Uterus (tissue), 2 donors: ENCODE measurements at regions not wholly inside any gene's neighbourhood (a gene's known extent, or its start where the extent isn't known, plus 50 kb on each side); places are given as distances from the start of the nearest gene placed in this dataset.

Experiments used
- CTCF ChIP-seq, 4 experiments: fragments of 200-600 bp in 2 of 4; fragments of 450-650 bp in 2 of 4; sonication (generic) in 2 of 4; IDR thresholded peaks; one replicate each; pipeline ENCODE4 v1.5.1; 2016 to 2019; ENCODE audit warnings: antibody characterized with exemption in 4 of 4, mild to moderate bottlenecking in 2 of 4, moderate library complexity in 1 of 4
- POLR2A ChIP-seq, 2 donors: fragments of 450-650 bp; IDR thresholded peaks; one replicate each; pipeline ENCODE4 v1.6.1; 2016; ENCODE audit warnings: antibody characterized with exemption in 2 of 2, mild to moderate bottlenecking in 1 of 2, moderate library complexity in 1 of 2

DNA sequence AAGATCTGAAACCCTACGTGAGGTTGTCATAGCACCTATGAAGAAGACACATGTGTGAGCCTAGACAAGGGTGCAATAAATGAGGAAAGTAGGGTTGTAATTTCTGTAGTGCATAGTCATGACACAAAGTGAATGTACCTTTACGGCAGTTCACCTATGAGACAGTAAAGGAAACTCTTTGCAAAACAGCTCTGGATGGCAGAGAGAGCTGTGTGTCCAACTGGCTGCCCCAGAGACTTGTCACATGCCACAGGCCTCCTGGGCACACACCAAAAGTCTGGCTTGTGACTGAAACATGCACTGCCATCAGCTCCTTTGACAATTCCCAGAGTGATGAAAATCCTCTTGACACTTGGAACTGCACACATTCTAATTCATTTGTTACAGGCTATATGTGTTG lies 90.7 kb upstream of the NAMPT start:
- TF ChIP-seq CTCF (IDR thresholded peaks at IDR 0.05) (no peak), POLR2A (IDR thresholded peaks at IDR 0.05) (no peak)
